Ovary (tissue), 3 donors: ENCODE measurements at regions not wholly inside any gene's neighbourhood (a gene's known extent, or its start where the extent isn't known, plus 50 kb on each side); places are given as distances from the start of the nearest gene placed in this dataset.

Source experiments
- CTCF ChIP-seq, 3 donors: fragments of 450-650 bp in 2 of 3; fragments of 200-600 bp in 1 of 3; IDR thresholded peaks; one replicate each; pipeline versions ENCODE4 v1.5.1 to v1.8.0; 2016 to 2022; ENCODE audit warnings: antibody characterized with exemption in 3 of 3, mild to moderate bottlenecking in 1 of 3
- EP300 ChIP-seq: sonication (generic); formaldehyde crosslinking; IDR thresholded peaks from one replicate; pipeline ENCODE4 v1.6.1; 2017; ENCODE audit warnings: antibody characterized with exemption
- POLR2A ChIP-seq: fragments of 450-650 bp; IDR thresholded peaks from one replicate; pipeline ENCODE4 v1.6.1; 2017; ENCODE audit warnings: antibody characterized with exemption, mild to moderate bottlenecking, moderate library complexity
- donor health status: DM: no; HTN: no; CAD: no.

GRCh38 chr11:25775603-25776002, 556.3 kb upstream of the ANO3 start:
- TF ChIP-seq EP300 (no peak), CTCF (IDR thresholded peaks at IDR 0.05) (no peak), POLR2A (no peak)
